GM19239 (cell line): ENCODE measurements at regions not wholly inside any gene's neighbourhood (a gene's known extent, or its start where the extent isn't known, plus 50 kb on each side); places are given as distances from the start of the nearest gene placed in this dataset.

Source experiments
- DNase-seq: peaks from one replicate; pipeline ENCODE4 v3.0.0; 2011; ENCODE audit warnings: low spot score; ENCODE audit not compliant: insufficient read length
- FAIRE-seq: peaks from 2 replicates; lab custom pipeline; 2011; peaks lifted over from hg19 to GRCh38; lab: Jason Lieb, UNC

DNA sequence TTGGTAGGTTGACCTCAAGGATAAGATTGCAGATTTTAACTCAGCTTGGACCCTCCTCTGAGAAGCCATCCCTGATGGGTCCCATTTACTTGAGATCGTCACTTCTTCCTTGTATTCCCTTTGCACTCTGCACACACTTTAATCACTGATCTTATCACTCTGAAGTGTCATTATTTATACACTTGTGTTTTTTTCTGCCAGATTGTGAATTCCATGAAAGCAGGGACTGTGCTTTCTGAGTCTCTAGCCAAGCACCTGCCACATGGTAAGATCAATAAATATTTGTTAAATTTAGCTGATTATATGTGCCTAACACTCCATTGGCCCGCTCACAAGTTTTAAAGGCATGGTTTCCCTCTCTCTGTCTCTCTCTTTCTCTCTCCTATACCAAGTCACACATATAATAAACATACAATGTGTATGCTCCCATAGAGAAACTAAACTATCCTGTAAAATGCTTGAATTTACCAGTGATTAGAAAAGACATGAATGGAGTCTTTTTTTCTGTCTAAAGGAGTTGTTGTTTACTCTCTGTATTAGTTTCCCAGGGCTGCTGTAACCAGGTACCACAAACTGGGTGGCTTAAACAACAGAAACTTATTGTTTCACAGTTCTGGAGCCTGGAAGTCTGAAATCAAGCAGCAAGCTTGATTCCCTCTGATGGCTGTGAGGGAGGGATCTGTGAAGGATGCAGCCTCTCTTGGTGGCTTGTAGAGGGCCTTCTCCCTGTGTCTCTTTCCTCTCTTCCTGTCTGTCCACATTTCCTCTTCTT, 105.2 kb upstream of the GADD45A start:
- no peak for FAIRE-seq
- no peak for DNase-seq

DNA sequence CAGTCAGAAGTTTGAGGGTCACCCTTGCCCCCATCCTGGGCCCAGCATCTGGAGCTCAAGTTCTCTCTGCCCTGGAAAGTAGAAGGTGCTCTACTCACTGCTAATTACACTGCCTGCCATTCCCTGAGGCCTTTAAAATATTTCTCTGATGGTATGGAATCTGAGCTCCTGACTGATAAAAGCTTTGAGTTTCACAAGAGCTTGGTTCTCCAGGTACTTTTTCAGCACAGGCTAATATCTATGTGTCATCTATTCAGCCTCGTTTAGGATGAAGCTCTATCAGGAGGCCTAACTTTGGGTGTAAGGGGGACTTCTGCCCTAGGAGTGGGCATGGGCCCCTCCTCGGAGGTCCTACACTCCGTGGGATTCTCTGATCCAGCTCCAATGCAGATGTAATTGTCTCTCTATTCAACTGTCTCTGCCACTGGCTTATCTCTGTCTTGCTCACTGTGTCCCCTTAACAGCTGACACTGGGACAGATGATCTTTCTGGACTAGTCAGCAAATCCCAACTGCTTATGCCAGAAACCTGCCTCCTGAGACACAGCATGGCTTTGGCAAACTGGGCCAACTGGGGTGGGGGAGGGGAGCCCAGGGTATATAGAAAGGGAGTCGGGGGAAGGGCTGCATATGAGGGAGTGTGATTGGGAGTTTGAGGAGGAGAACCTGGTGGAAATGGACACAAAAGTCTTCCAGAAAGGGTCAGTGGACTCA, 104.2 kb upstream of the GADD45A start:
- DNase-seq (no peak), FAIRE-seq (no peak)

DNA sequence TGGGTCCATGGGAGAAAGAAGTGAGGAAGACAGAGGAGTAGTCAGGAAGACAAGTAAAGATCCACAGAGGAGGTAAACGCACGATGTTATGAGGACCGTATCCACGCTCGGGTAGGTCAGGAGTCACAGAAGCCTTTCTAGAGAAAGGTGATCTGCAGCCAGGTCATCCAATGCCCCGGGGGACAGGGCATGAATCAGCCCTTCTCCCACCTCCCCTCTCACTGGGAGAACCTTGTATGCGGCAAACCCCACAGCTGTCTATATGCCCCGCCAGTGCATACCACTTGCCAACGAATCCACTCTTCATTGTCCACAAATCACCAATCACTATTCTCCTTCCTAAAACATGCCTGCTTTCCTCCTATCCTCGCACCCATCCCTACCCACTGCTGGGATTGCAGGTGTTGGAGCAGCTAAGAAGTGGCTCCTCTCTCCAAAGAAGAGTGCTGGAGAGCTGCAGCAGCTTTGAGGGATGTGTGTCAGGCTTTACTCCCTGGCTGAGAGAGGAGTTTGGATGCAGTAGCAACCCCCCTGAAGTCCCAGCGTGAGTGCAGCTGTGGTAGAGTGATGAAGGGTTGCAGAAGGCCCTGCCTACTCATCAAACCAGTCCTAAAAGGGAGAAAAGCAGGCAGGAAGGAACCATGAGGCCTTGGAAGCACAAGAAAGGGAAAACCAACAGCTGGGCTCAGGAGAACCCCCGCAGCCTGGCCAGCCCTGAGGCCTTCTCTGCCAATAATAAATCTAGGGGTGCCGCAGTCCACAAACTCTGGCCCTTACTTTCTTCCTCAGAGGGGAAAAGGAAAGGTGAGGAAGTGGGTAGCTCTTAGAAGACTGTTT, 102.2 kb upstream of the GADD45A start:
- FAIRE-seq (no peak), DNase-seq (no peak)

DNA sequence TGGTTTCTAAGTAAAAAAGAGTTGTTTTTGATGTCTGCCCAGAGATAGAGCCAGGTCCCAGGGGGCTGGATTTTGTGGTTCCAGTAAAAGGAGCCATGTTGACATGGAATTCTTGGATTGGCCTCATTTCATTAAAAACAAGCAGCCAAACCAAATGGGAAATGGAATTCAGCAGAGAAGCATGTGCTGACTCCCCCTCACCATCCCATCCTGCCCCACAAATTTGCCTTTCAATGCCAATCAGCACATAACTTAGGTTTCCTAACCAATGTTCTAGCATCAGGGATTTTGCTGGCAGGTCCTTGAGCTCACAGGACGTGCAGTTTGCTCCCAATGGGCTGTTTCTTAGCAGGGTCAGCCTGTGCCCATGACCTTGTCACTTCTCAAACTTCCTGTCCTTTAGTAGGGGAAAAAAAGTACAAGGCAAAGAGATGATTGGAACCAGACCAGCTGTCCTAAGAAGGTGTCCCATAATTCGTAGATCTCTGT, 101.5 kb upstream of the GADD45A start:
- FAIRE-seq (no peak), DNase-seq (no peak)

DNA sequence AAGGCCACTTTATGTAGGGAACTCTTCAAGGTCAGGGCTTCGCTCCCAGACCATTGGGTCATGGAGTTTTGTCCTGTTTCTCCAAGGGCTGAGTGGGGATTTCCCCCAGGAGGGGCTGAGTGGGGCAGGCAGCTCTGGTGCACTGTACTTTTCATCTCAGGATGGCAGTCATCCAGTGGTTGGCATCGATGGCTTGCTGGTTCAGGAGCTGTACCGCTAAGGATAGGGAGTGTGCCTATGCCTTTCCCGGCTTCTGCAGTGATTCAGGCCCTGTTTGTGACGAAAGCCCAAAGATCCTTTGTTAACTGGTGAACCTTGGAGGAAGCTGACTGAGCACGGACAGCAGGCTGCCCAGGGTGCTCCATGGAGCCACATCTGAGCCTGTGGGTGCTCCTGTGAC, 100.1 kb upstream of the GADD45A start:
- no peak for FAIRE-seq

DNA sequence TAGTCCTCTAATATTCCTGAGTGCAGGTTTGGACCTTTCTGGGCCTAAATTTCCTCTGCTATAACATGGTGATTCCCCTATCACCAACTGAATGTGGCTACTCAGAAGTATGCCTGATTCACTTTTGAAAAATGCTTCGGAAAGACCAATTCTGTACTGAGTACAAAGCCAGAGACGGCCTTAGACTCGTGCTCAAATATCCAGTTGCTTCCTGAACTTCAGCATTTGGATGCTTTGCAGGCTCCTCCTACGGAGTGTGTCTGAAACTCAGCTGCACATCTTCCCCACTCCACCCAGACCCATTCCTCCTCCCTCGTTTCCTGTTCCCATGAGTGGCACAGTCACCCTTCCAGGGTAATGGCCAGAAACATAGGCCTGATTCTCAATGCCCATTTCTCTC, 98.4 kb upstream of the GADD45A start:
- DNase-seq = no peak
- FAIRE-seq = no peak

More for the DNA sequence above, 100.1 kb upstream of the GADD45A start:
- no peak for DNase-seq

DNA sequence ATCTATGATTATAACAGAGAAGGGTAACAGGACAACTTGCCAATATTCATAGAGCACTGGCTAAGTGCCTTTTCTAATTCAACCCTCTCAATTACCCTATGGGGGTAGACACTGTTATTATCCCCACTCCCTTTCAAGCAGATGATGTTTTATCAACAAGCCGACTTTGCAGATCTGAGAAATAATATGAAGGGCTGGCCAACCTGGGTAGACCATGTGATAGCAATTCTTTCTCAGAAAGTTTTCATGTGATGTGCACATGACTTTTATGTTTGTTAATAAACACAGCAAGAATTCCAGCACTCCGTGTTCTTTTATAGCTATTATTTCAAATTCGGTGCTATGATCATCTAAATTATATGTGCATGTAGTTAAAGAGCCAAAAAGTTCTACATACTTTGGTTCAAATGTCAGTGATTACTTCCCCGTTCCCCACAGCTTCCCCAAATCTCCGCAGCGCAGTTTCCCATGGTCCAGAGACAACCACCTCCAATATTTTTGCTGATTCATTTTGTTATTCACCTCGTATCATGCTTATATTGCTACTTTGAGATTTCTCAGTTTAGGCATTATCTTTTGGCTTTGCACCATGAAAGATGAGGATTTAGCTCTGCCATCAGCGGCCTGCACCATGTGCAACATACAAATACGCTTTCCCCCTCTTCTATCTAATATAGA, 96.7 kb upstream of the GADD45A start:
- DNase-seq (no peak), FAIRE-seq (no peak)

DNA sequence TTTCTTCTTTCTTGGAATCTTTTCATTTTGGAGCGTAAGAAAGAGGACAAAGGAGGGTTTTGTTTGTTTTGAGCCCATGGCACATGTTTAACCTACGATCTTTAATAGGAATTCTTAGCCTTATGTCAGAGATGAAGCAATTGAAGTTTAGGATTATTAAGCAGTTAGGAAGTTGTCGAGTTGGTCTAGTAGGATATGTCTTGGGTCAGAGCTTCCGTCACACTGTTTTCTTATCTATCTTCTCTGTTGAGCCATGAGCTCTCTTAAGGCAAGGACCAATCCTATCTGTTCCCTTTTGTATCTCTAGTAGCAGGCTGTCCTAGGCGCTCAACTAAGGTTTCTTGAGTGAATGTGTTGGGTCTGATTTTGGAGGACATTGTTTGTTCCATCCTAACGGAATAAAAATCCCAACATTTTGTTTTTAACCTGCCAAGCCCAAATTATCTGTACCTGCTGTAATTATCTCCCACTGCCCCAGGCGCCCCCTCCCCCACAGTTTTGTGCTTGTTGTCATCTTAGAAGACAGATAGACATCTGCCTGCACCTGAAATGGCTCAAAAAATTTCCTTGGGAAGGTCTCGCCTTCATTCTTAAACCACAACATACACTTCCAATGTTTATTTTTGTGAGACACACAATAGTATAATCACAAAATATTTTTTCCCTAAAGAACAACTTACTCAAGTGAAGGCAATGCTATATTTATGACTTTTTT, 95.3 kb upstream of the GADD45A start:
- DNase-seq (no peak), FAIRE-seq (no peak)

DNA sequence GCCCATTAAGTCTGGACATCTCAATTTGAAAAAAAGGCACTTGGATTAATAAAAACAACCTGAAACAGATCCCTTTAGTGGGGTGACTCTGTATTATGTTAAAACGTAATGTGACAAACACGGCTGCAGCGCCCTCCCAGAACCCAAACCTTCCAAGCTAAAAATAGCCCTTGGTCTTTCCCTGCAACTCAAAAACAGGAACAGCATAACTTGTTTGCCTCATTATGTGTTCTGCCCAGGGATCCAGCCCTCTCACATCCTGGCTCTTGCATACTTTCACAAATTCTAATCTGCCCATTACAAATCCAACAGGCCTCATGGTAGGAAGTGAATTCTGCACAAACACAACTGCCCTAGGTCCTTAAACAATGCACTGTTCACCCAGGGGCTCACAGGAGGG, 94.7 kb upstream of the GADD45A start:
- DNase-seq (no peak), FAIRE-seq (no peak)

DNA sequence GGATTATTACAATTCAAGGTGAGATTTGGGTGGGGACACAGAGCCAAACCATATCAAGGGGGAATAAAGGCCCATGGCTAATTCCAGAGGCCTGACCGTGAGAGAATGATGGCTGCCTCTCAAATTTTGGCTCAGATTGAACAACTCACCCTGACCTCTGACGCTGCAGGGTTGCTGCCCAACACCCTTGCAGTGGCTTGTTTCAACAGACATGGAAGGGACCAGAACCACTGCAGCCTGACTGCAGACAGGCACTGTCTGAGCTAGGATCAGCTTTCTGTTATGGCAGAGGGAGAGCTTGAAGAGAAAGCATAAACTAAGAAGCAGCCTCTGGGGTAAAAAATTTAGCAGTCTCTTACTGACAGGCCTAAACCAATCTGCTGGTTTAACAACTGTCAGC, 90.2 kb upstream of the GADD45A start:
- no peak for FAIRE-seq
- DNase-seq = no peak

DNA sequence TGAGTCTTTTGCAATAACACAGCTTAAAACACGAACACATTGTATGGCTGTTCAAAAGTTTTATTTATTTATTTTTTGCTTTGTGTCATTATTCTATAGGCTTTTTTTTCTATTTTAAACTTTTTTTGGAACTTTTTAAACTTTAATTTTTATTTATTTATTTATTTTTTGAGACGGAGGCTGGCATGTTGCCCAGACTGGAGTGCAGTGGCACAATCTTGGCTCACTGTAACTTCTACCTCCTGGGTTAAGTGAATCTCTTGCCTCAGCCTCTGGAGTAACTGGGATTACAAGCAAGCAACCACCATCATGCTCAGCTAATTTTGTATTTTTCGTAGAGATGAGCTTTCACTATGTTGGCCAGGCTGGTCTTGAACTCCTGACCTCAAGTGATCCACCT, 88.3 kb upstream of the GADD45A start:
- no peak for FAIRE-seq

DNA sequence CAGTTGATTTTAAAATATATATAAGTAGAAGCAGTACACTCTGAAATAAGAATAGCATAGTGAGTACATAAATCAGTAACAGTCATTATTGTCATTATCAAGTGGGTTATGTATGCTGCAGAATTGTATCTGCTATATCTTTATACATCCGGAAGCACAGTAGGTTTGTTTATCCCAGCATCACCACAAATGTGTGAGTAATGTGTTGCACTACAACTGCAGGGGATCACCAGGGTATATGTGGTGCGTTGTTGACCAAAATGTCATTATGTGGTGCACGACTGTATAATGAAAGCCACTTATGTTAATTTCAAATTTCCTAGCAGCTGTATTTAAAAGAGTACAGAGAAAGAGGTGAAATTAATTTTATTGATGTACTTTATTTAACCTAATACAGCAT, 87.7 kb upstream of the GADD45A start:
- DNase-seq (no peak), FAIRE-seq (no peak)

More for the DNA sequence above, 88.3 kb upstream of the GADD45A start:
- no peak for DNase-seq

DNA sequence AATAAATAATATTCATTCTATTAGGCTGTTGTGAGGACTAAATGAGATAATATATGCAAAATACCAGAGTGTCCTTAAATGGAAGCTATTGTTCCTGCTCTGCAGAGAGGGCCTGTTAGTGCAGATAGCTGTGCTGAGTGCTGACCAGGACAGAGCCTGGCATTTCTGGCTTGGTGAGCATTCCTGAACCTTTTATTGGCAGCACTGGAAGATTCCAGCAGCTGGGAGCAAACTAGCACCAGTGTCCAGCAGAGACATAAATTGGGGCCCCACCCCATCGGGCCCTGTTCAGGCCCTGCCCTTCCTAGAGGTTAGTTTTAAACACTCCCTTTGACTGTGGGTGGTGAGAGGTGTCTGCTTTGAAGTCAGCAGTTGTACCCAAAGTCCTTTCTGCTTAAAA, 85.9 kb upstream of the GADD45A start:
- DNase-seq (no peak), FAIRE-seq (no peak)

DNA sequence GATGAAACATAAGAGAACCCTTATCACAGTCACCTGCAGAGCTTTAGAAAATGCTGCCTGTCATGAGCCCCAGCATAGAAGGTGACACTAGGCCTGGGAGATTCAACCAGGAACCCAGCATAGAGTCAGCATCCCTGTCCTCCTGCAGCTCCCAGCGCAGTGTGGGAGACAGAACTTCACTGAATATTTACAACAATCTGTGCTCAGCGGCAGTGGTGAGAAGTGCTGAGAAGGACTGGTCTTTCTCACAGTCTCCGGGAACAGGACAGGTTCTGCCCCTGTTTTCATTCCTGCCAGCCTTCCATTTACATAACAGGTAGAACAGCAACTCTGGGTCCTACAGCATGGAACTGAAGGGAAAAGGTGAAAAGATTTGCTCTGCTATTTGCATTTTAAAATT, 83.5 kb upstream of the GADD45A start:
- DNase-seq (no peak), FAIRE-seq (no peak)

DNA sequence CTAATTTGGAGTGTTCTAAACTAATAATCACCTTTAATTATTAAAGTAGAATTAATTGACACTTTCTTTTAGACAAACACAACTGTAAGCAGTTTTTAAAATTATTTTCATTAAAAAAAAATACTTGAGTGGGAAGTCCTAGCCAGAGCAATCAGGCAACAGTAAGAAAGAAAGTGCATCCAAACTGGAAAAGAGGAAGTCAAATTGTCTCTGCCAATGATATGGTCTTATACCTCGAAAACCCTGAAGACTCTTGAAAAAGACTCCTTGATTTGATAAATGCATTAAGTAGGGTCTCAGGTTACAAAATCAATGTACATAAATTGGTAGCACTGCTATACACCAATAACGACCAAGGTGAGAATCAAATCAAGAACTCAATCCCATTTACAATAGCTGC, 83.0 kb upstream of the GADD45A start:
- FAIRE-seq (no peak), DNase-seq (no peak)

DNA sequence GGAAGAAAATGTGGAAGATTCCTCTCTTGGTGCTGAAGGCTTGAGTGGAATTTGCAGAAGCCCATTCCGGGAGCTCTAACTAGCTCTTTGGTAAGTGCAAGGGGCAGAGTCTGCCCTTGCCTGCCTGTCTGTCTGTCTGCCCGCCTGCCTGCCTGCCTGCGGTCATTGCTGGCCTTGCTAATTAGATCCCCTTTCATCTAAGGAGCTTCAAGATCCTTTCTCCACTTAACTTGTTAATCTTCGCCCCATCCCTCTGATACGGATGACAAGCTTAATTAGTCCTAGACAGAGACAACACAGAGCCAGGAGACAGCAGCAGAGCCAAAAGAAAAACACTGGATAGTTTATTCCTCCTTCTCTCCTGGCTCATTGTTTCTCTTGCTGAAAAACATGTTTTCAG, 80.2 kb upstream of the GADD45A start:
- DNase-seq = no peak
- no peak for FAIRE-seq

DNA sequence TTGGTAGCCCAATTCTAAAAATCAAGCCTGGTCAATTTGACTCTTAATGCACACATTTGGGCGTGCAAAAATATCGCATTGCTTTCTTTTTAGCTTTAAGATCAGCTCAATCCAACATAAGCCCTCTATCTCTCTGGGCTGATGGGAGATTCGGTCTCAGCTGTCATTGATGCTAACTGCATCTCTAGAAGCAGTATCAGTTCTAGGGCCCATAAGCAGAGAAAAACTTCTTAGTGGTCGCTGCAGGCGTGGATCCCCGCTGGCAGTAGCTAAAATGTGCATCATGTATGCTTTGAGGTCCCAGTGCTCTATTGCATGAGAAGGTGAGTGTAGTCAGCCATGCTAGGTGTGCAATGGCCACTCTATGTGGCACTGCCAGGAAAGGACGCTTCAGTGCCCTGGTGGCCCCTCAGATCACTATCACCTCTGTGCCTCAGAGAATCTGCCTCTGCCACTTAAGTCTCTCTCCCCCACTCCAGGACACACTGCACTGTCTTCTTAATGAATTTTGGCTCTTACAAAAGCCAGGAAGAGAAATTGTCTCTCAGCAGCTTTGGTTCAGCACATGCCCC, 79.7 kb upstream of the GADD45A start:
- no peak for FAIRE-seq
- no peak for DNase-seq

DNA sequence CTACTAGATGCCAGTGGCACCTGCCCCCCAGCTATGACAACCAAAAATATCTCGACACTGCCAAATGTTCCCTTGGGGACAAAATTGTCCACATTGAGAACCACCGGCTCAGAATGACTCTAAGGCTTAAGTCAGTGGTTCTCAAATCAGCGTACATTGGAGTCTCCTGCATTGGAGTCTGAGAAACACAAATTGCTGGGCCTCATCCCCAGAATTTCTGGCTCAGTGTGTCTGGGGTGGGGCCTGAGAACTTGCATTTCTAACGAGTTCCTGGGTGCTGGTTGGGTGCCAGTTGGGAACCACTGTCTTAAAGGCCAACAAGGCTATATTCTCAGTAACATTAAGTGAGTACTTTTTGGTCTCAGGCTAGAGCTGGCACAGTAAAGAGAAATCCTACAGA, 77.7 kb upstream of the GADD45A start:
- DNase-seq (no peak), FAIRE-seq (no peak)

DNA sequence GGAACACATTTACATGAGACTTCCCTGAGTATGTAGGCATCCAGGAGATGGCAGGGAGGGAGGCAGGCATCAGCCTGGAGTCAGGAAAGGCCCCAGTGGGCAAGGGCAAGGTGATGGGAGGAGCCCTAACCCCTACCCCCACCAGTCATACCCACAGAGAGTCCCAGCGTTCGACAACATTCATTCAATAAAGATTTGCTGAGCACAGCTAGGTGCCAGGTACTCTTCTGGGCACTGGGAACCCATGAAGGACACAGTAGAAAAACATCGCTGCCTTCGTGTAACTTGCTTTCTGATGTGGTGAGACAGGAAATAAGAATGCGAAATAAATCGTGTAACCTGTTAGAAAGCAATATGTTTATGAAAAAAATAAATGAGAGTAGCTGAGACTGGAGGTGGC, 77.3 kb upstream of the GADD45A start:
- DNase-seq = no peak
- no peak for FAIRE-seq
